CD1c-positive myeloid dendritic cell (primary cell): ENCODE measurements at regions not wholly inside any gene's neighbourhood (a gene's known extent, or its start where the extent isn't known, plus 50 kb on each side); places are given as distances from the start of the nearest gene placed in this dataset.
A peak's percentile ranks its signal among the peaks of the same experiment; 100 is the strongest.
"Not testable (repeated sequence)": the region's sequence is repeated elsewhere in the genome, so short reads cannot be mapped to it uniquely, and the experiment has no call there.

Experiments used
- DNase-seq: peaks from one replicate; pipeline ENCODE4 v3.0.0-alpha.2; 2016; ENCODE audit errors: extremely low spot score

DNA sequence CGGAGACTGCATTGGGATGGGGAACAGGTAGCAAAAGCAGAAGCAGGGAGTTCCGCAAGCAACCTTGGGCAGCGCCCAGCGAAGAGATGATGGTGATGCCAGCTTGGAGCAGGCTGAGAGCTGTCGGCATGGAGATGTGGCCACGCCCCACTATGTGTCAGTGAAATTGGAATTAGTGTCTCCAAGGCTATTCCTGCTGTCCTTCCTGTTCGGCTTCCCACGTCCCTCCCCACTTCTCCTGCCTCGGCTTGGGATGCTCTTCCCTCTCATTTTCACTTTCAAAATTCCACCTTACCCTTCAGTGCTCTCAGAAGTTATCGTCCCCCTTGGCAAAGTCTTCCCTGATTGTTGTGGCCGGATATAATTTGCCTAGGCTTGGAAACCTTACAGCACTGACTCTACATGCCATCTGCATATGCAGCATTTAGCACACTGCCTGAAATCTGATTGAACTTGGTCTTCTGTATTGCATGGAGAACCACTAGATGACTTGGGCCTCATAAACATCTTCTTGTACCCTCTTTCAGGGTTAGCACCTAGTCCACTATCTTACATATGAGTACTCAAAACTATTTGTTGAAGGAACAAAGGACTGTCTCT lies 270.7 kb upstream of the RUNX1 start:
- DNase-seq: no peak

- DNase-seq: no peak
These were observed 267.8 kb upstream of the RUNX1 start for GRCh38 chr21:35316933-35317332.

- no peak for DNase-seq
These were observed 267.4 kb upstream of the RUNX1 start for GRCh38 chr21:35316456-35316855.

DNA sequence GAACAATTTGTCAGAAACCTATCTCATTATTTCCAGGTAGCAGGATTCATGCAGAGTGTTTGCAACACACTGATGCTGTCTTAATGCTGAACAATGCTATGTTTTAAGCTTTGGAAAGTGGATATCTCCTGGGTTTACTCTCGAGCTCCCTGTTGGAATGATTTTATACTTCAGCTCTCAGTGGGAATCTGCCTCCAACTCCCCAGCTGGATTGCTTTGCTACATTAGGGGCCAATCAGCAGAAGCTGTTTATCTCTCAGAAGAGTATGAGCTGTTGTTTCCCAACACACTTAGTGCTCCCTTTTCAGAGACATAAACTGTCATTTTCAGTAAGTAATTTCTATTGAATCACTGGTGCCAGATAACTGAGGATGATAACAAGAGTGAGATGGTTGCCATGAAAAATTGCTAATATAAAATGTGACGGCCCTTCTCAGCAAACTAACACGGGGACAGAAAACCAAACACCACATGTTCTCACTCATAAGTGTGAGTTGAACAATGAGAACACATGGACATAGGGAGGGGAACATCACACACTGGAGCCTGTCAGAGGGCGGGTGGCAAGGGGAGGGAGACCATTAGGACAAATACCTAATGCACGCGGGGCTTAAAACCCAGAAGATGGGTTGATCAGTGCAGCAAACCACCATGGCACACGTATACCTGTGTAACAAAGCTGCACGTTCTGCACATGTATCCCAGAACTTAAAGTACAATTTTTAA lies 265.9 kb upstream of the RUNX1 start:
- no peak for DNase-seq

DNA sequence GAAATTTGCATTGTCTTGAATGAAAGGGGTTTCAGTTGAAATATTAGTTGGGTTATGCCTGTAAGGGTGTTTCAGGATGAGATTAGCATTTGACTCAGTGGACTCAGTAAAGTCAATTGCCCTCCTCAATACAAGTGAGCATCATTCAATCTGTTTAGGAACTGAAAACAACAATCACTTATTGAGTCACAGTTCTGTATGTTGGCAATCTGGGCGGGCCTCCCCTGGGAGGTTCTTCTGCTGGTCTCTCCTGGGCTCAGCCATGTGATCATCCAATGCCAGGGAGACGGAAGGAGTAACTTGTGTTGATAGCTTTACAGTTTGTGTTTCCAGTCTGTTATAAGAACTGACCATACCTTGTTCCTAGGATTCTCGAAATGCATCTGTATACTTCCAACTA lies 262.9 kb upstream of the RUNX1 start:
- DNase-seq: peak; percentile 42

GRCh38 chr21:35309316-35309715 lies 260.2 kb upstream of the RUNX1 start:
- no peak for DNase-seq

DNA sequence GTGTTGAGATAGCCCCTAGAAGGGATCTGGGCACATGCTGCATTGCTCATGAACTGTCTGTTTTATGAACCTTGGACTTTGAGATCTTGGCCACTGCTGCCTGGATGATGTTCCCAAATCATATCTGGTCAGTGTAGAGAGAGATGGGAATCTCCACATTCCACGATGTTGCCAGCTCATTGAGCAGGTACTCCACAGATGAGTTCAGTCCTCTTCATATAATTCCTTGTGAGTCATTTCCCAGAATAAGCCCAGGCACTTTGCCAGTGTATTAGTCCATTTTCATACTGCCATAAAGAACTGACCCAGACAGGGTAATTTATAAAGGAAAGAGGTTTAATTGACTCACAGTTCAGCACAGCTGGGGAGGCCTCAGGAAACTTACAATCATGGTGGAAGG lies 254.0 kb upstream of the RUNX1 start:
- DNase-seq: no peak

DNA sequence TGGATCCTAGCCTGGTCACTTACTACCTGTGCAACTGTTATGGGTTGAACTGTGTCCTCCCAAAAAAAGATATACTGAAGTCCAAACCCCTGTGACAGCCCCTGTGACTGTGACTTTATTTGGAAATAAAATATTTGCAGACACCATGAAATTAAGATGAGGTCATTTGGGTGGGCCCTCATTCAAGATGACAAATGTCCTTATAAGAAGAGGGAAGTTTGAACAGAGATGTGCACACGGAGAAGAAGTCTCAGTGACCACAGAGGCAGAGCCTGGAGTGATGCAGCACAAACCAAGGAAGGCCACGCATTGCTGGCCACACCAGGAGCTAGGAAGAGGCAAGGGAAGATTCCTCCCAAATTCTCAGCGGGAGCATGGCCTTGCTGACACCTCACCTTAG lies 249.7 kb upstream of the RUNX1 start:
- peak; percentile 65 for DNase-seq

GRCh38 chr21:35297665-35298064 lies 248.6 kb upstream of the RUNX1 start:
- no peak for DNase-seq

GRCh38 chr21:35294231-35294898 lies 245.3 kb upstream of the RUNX1 start:
- no peak for DNase-seq

- DNase-seq: peak; percentile 62
These were observed 243.0 kb upstream of the RUNX1 start for GRCh38 chr21:35291973-35292627.

DNA sequence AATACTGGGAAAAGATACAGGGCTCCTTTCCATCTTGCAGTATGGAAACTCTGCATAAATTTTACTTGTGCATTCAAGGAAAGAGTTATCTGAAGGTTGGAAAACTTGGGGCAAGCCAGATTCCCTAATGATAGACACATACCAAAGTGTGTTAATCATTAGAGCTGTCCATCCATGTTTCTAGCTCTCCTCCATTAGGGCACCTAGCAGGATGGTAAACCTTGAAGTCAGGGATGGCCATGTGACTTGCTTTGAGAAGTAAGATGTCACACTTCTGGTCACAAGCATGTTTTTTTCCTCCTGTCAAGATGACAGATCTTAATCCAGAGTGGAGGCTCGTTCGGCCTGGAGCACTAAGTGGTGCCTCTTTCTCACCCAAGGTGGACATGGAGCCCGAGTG lies 241.9 kb upstream of the RUNX1 start:
- no peak for DNase-seq

- no peak for DNase-seq
These were observed 239.1 kb upstream of the RUNX1 start for GRCh38 chr21:35288238-35288637.

DNA sequence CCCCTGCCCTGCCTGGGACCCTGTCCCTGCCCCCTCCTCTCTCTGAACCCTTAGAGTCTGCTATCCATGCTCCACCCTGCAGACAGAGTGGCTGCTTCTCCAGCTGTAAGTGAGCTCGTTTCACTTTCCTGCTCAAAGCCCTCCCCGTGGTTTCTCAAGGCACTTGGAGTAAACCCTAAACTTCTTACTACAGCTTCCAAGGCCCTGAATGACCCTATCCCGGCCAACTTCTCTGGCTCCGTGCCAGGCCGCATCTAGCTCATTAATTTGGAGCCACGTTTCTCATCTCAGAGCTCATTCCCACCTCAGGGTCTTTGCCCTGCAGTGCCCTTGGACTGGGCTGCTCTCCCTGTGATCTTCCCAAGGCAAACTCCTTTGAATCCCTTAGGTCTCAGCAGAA lies 235.1 kb upstream of the RUNX1 start:
- DNase-seq: no peak

- no peak for DNase-seq
These were observed 233.8 kb upstream of the RUNX1 start for GRCh38 chr21:35282944-35283343.

DNA sequence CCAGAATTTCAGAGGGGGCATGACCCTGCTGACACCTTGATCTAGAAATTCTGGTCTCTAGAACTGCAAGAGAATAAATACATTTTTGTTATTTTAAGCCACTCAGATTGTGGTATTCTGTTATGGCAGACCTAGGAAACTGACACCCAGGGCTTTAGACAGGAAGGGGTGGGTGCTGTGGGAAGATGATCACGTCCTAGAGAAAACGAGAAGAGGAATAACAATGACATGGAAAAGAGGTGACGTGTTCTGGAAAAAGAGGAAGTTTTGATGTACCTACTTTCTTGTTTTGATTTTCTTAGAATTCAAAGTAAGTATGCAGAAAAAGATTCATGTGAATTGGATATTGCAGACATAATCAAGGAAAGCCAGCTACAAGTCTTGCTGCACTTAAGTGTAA lies 232.9 kb upstream of the RUNX1 start:
- DNase-seq: peak; percentile 92

GRCh38 chr21:35280231-35280630 lies 231.1 kb upstream of the RUNX1 start:
- peak; percentile 91 for DNase-seq

DNA sequence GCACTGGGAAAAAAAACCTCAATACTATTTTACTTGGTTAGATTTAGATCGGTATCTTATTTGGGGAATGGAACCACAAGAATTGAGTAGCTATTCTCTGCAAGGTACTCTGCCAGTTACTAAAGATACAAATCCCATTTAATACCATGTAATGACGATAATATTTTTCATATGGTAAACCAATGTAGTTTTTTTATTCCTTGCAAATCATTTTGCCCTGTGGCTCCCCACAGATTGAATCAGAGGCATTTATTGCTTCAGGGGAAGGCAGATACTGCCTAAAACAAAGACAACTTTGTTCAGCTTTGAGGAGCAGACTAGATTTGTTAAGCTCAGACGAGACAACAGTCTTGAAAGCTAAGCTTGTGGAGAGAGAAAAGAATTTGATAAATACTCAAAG lies 226.7 kb upstream of the RUNX1 start:
- DNase-seq: no peak

- DNase-seq: no peak
These were observed 225.8 kb upstream of the RUNX1 start for GRCh38 chr21:35274923-35275322.

GRCh38 chr21:35274090-35274489 lies 225.0 kb upstream of the RUNX1 start:
- no peak for DNase-seq

GRCh38 chr21:35273333-35273732 lies 224.2 kb upstream of the RUNX1 start:
- no peak for DNase-seq

- not testable (repeated sequence) for DNase-seq
These were observed 222.4 kb upstream of the RUNX1 start for GRCh38 chr21:35271344-35272118.
